Liver (tissue), 3 donors: ENCODE measurements at regions not wholly inside any gene's neighbourhood (a gene's known extent, or its start where the extent isn't known, plus 50 kb on each side); places are given as distances from the start of the nearest gene placed in this dataset.

Experiments
- ATF3 ChIP-seq: IDR thresholded peaks from 2 replicates; pipeline ENCODE4 v1.6.1; 2016; ENCODE audit warnings: antibody characterized with exemption
- EGR1 ChIP-seq, 2 donors: IDR thresholded peaks; 2 replicates each; pipeline ENCODE4 v1.6.1; 2016 to 2018; ENCODE audit warnings: antibody characterized with exemption in 2 of 2, low read depth in 2 of 2
- FOXA1 ChIP-seq: IDR thresholded peaks from 2 replicates; pipeline ENCODE4 v1.6.1; 2016; ENCODE audit warnings: antibody characterized with exemption
- GABPA ChIP-seq, 2 donors: IDR thresholded peaks in 1 of 2; conservative IDR thresholded peaks in 1 of 2; 2 replicates each; pipeline ENCODE4 v1.6.1; 2016; ENCODE audit warnings: antibody characterized with exemption in 2 of 2, mild to moderate bottlenecking in 1 of 2, moderate library complexity in 1 of 2
- HNF4G ChIP-seq: IDR thresholded peaks from 2 replicates; pipeline ENCODE4 v1.6.1; 2016; ENCODE audit warnings: antibody characterized with exemption
- JUND ChIP-seq, 2 donors: IDR thresholded peaks; 2 replicates each; pipeline ENCODE4 v1.6.1; 2016; ENCODE audit warnings: antibody characterized with exemption in 2 of 2
- RAD21 ChIP-seq, 2 donors: IDR thresholded peaks; 2 replicates each; pipeline ENCODE4 v1.6.1; 2016; ENCODE audit warnings: antibody characterized with exemption in 2 of 2, mild to moderate bottlenecking in 2 of 2
- REST ChIP-seq: IDR thresholded peaks from 2 replicates; pipeline ENCODE4 v1.6.1; 2016; ENCODE audit warnings: antibody characterized with exemption, mild to moderate bottlenecking
- RXRA ChIP-seq, 2 donors: IDR thresholded peaks; 2 replicates each; pipeline ENCODE4 v1.6.1; 2017 to 2018; ENCODE audit warnings: antibody characterized with exemption in 2 of 2, mild to moderate bottlenecking in 1 of 2
- SP1 ChIP-seq: IDR thresholded peaks from 2 replicates; pipeline ENCODE4 v1.6.1; 2018; ENCODE audit warnings: antibody characterized with exemption, mild to moderate bottlenecking
- TAF1 ChIP-seq: conservative IDR thresholded peaks from 2 replicates; pipeline ENCODE4 v1.6.1; 2016; ENCODE audit warnings: antibody characterized with exemption, mild to moderate bottlenecking
- YY1 ChIP-seq: IDR thresholded peaks from 2 replicates; pipeline ENCODE4 v1.6.1; 2016; ENCODE audit warnings: antibody characterized with exemption, mild to moderate bottlenecking
- TF ChIP-seq, protein P1 (sequence below): fragments of 150-350 bp; IDR thresholded peaks from 2 replicates; pipeline ENCODE4 v1.5.1; 2017; ENCODE audit warnings: improper control_type of control experiment, low read depth, low read length; ENCODE audit not compliant: missing input control
- TF ChIP-seq, protein P2 (sequence below): IDR thresholded peaks from 2 replicates; pipeline ENCODE4 v1.6.1; 2016; ENCODE audit warnings: antibody characterized with exemption
- donor health status: healthy.
- donor health status: healthy.

DNA sequence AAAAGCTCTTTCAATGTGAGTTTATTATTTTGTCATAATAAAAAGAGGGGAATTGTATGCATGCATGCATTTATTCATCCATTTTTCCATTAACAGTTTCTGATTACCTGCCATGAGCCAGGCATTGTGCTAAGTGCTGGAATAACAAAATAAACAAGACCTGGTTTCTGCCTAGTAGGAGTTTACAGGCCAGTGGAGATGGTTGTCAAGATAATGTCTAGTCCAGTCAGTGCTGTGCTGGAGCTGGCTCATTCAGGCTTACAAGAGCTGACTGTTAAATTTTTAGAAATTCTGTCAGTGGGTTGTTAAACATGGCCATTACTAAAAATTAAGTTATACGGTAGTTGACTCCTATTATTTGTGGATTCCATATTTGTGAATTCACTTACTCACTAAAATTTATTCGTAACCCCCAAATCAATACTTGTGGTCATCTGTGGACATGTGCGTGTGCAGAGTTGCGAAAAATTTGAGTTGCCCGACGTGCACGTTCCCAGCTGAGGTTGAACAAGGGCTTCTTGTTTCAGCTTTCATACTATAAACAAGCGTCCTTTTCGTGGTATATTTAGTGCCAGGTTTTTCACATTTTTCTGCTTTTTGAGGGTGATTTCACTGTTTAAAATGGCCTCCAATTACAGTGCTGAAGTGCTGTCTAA, 172.3 kb upstream of the RPS6KA3 start:
- TF ChIP-seq, protein P1, sequence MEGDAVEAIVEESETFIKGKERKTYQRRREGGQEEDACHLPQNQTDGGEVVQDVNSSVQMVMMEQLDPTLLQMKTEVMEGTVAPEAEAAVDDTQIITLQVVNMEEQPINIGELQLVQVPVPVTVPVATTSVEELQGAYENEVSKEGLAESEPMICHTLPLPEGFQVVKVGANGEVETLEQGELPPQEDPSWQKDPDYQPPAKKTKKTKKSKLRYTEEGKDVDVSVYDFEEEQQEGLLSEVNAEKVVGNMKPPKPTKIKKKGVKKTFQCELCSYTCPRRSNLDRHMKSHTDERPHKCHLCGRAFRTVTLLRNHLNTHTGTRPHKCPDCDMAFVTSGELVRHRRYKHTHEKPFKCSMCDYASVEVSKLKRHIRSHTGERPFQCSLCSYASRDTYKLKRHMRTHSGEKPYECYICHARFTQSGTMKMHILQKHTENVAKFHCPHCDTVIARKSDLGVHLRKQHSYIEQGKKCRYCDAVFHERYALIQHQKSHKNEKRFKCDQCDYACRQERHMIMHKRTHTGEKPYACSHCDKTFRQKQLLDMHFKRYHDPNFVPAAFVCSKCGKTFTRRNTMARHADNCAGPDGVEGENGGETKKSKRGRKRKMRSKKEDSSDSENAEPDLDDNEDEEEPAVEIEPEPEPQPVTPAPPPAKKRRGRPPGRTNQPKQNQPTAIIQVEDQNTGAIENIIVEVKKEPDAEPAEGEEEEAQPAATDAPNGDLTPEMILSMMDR: no peak
- no peak for TF ChIP-seq TAF1
- TF ChIP-seq REST: no peak
- TF ChIP-seq EGR1 (IDR thresholded peaks at IDR 0.05; ENCODE audit: low read depth in 2 of 2): no peak
- no peak for TF ChIP-seq RAD21 (IDR thresholded peaks at IDR 0.05)
- no peak for TF ChIP-seq GABPA (IDR thresholded peaks at IDR 0.05 in 1 of 2, conservative IDR thresholded peaks at IDR 0.05 in 1 of 2)
- TF ChIP-seq ATF3: no peak
- no peak for TF ChIP-seq HNF4G
- TF ChIP-seq, protein P2, sequence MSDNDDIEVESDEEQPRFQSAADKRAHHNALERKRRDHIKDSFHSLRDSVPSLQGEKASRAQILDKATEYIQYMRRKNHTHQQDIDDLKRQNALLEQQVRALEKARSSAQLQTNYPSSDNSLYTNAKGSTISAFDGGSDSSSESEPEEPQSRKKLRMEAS: no peak
- no peak for TF ChIP-seq JUND (IDR thresholded peaks at IDR 0.05)
- TF ChIP-seq YY1: no peak
- no peak for TF ChIP-seq RXRA (IDR thresholded peaks at IDR 0.05)
- TF ChIP-seq FOXA1: no peak
- no peak for TF ChIP-seq SP1
